Astrocyte of the spinal cord (primary cell): ENCODE measurements at regions not wholly inside any gene's neighbourhood (a gene's known extent, or its start where the extent isn't known, plus 50 kb on each side); places are given as distances from the start of the nearest gene placed in this dataset.

Source experiments
- DNase-seq: peaks from one replicate; pipeline ENCODE4 v3.0.0; 2011; ENCODE audit warnings: low read depth, low spot score
- H3K4me3 ChIP-seq: 2 replicates; pipeline ENCODE4 v1.5.1; 2011; ENCODE audit warnings: low read depth, mild to moderate bottlenecking, low read length, moderate library complexity
- CTCF ChIP-seq: IDR thresholded peaks from 2 replicates; pipeline ENCODE4 v1.5.1; 2012; ENCODE audit warnings: low read depth, mild to moderate bottlenecking, low read length, inconsistent platforms
- in situ Hi-C: cut with HindIII; loops from 2 replicates; pipeline ENCODE4 v1.10.0; 2017; ENCODE audit warnings: low sequenced_read_pairs

- in situ Hi-C loops, result no loop called here
- DNase-seq, result no peak
- no peak overlapping the region for H3K4me3 ChIP-seq
- TF ChIP-seq CTCF, result no peak
These were observed 784.1 kb upstream of the CDH7 start for GRCh38 chr18:64966667-64967066.

- in situ Hi-C loops, result no loop called here
- no peak for TF ChIP-seq CTCF
- DNase-seq, result no peak
- H3K4me3 ChIP-seq, result no peak overlapping the region
These were observed 794.3 kb upstream of the CDH7 start for GRCh38 chr18:64956465-64956864.

GRCh38 chr18:64949885-64950284, 800.9 kb upstream of the CDH7 start:
- in situ Hi-C loops, result no loop called here
- TF ChIP-seq CTCF, result no peak
- DNase-seq, result no peak
- no peak overlapping the region for H3K4me3 ChIP-seq

GRCh38 chr18:64936671-64937070, 787.8 kb upstream of the LINC00305 start:
- no peak for DNase-seq
- in situ Hi-C loops, result no loop called here
- no peak overlapping the region for H3K4me3 ChIP-seq
- TF ChIP-seq CTCF, result no peak

GRCh38 chr18:64929036-64929435, 780.1 kb upstream of the LINC00305 start:
- in situ Hi-C loops, result no loop called here
- H3K4me3 ChIP-seq, result no peak overlapping the region
- TF ChIP-seq CTCF, result no peak
- DNase-seq, result peak; percentile 50

- in situ Hi-C loops, result no loop called here
These were observed 771.2 kb upstream of the LINC00305 start for GRCh38 chr18:64919971-64920570.

More at GRCh38 chr18:64919971-64920570, 771.2 kb upstream of the LINC00305 start:
- no peak for DNase-seq
- H3K4me3 ChIP-seq, result no peak overlapping the region
- no peak for TF ChIP-seq CTCF
